ENCODE measurements at regions not wholly inside any gene's neighbourhood (a gene's known extent, or its start where the extent isn't known, plus 50 kb on each side); places are given as distances from the start of the nearest gene placed in this dataset.

DNA sequence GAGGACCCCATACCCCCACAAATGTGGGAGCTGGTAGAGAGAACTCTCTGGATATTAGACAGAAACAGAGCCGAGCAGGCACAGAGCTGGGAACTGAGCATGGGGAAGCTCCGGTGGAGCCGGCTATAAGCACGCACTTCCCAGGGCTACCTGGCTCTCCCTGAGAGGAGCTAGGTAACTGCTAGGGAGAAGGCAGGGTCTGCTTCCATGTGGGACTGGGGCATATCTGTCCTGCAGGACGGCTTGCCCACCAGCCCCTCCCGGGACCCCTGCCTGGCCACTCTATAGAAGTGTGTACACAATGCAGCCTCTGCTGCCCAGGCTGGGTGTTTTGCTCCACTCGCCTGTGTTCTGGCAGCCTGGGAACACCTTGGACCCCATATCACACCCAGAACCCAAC, 1537.0 kb upstream of the CDH9 start:
- no peak for DNase-seq (ENCODE audit: low read depth, low spot score)
- POLR2A ChIA-PET: no interaction called here
- CTCF ChIA-PET: no interaction called here
- Histone ChIP-seq H3K4me3 (ENCODE audit: low read depth, low read length) (no peak overlapping the region), H3K27ac (ENCODE audit: low read depth, low read length) (no peak overlapping the region), H3K27me3 (ENCODE audit: control insufficient read depth, insufficient read depth, low read length) (no peaks in the 10 kb centered on the region), H3K9me3 (ENCODE audit: control insufficient read depth, insufficient read depth, low read length) (peaks cover 14% of the 10 kb centered on the region)
- TF ChIP-seq CTCF (IDR thresholded peaks at IDR 0.05; ENCODE audit: low read depth, low read length): no peak

GRCh38 chr5:28574606-28575005, 1536.2 kb upstream of the CDH9 start:
- CTCF ChIA-PET: no interaction called here
- Histone ChIP-seq H3K4me3 (ENCODE audit: low read depth, low read length) (no peak overlapping the region), H3K27ac (ENCODE audit: low read depth, low read length) (no peak overlapping the region), H3K27me3 (ENCODE audit: control insufficient read depth, insufficient read depth, low read length) (no peaks in the 10 kb centered on the region), H3K9me3 (ENCODE audit: control insufficient read depth, insufficient read depth, low read length) (peaks cover 14% of the 10 kb centered on the region)
- no peak for DNase-seq (ENCODE audit: low read depth, low spot score)
- POLR2A ChIA-PET: no interaction called here
- TF ChIP-seq CTCF (IDR thresholded peaks at IDR 0.05; ENCODE audit: low read depth, low read length): no peak

DNA sequence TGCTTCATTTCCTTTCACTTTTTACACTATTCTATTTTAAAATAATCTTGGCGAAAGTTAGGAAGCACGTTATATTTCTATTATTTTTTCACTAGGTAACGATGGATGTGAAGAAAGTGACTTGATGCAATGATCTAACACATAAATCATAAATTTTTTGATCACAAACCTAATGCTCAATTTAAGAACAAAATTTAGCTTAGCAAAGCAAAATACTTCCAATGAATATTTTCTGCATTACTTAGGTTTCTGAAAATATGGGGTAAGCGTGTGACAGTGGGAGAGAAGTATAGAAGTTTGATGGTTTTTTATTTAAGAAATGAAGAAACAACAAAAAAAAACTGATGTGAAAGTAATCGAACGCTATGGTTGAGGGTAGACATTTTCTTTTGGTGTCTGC, 1528.7 kb upstream of the CDH9 start:
- no peak for TF ChIP-seq CTCF (IDR thresholded peaks at IDR 0.05; ENCODE audit: low read depth, low read length)
- Histone ChIP-seq H3K27me3 (ENCODE audit: control insufficient read depth, insufficient read depth, low read length) (no peaks in the 10 kb centered on the region), H3K9me3 (ENCODE audit: control insufficient read depth, insufficient read depth, low read length) (peaks cover 3% of the 10 kb centered on the region; the same call in 1 of the 2 replicates), H3K4me3 (ENCODE audit: low read depth, low read length) (no peak overlapping the region), H3K27ac (ENCODE audit: low read depth, low read length) (no peak overlapping the region)
- CTCF ChIA-PET: no interaction called here
- no peak for DNase-seq (ENCODE audit: low read depth, low spot score)
- POLR2A ChIA-PET: no interaction called here

DNA sequence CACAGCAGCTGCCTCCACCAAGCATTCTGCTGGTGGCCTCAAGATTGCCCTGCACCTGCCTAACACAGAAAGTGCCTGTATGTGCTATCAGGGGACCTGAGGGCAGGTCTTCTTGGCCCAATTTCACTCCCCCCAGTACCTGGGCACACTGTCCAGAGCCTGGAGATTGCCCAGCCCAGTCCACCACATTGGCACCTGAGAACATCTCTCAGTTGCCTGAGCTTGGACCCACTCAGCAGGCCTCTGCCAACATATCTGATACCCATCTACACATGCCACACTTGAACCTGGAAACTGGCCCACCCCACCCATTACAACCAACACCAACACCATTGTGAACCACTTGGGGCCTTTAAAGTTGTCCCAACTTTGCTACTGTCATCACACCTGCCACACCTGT, 1523.1 kb upstream of the CDH9 start:
- no peak overlapping the region for H3K4me3 ChIP-seq (ENCODE audit: low read depth, low read length)
- no peak for DNase-seq (ENCODE audit: low read depth, low spot score)
- H3K27me3 ChIP-seq (ENCODE audit: control insufficient read depth, insufficient read depth, low read length): no peaks in the 10 kb centered on the region
- POLR2A ChIA-PET: no interaction called here
- CTCF ChIA-PET: no interaction called here
- H3K27ac ChIP-seq (ENCODE audit: low read depth, low read length): no peak overlapping the region
- TF ChIP-seq CTCF (IDR thresholded peaks at IDR 0.05; ENCODE audit: low read depth, low read length): no peak
- H3K9me3 ChIP-seq (ENCODE audit: control insufficient read depth, insufficient read depth, low read length): peaks cover 18% of the 10 kb centered on the region

DNA sequence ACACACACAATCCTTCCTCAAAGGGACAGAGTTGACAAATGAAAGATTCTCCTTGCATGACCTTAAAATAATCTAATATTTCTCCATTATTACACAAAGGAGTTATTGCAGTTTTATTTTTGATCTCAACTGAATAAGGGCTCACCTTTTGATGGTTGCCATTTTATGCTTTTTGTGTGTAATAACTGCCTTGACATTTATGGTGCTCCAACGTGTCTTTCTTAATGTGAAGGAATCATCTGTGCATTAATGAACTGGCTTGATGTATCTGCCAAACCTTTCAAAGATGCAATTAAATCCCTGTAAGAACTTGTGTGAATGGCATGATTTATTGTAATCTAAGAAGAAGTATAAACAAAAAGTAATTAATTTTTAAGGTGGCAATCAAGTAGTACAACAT, 1519.8 kb upstream of the CDH9 start:
- Histone ChIP-seq H3K27me3 (ENCODE audit: control insufficient read depth, insufficient read depth, low read length) (no peaks in the 10 kb centered on the region), H3K4me3 (ENCODE audit: low read depth, low read length) (no peak overlapping the region), H3K27ac (ENCODE audit: low read depth, low read length) (no peak overlapping the region), H3K9me3 (ENCODE audit: control insufficient read depth, insufficient read depth, low read length) (peaks cover 18% of the 10 kb centered on the region)
- ChIA-PET CTCF (no interaction called here), POLR2A (no interaction called here)
- TF ChIP-seq CTCF (IDR thresholded peaks at IDR 0.05; ENCODE audit: low read depth, low read length): no peak
- no peak for DNase-seq (ENCODE audit: low read depth, low spot score)
